ENCODE measurements at regions not wholly inside any gene's neighbourhood (a gene's known extent, or its start where the extent isn't known, plus 50 kb on each side); places are given as distances from the start of the nearest gene placed in this dataset.

GRCh38 chr10:3524086-3524960, 260.7 kb downstream of the KLF6 start:
- no peak for TF ChIP-seq CTCF (conservative IDR thresholded peaks at IDR 0.05; ENCODE audit: low read depth, low read length)
- TF ChIP-seq EZH2 (IDR thresholded peaks at IDR 0.05; ENCODE audit: low read length, unreplicated experiment): no peak
- TF ChIP-seq EZH2phosphoT487 (IDR thresholded peaks at IDR 0.05; ENCODE audit: borderline replicate concordance, low read length): no peak

All from PC-3 (cell line).